Activated naive CD4-positive, alpha-beta T cell treated with anti-CD3 and anti-CD28 coated beads, Interleukin-2, amount 50 U/mL, for 24 hours (primary cell): ENCODE measurements at regions not wholly inside any gene's neighbourhood (a gene's known extent, or its start where the extent isn't known, plus 50 kb on each side); places are given as distances from the start of the nearest gene placed in this dataset.

Experiments
- H3K27ac Mint-ChIP-seq: one replicate; pipeline ENCODE4 v1.8.0; 2021; ENCODE audit warnings: mild to moderate bottlenecking, mixed read lengths
- H3K27me3 Mint-ChIP-seq: one replicate; pipeline ENCODE4 v1.8.0; 2021; ENCODE audit warnings: mixed read lengths
- H3K36me3 Mint-ChIP-seq: one replicate; pipeline ENCODE4 v1.8.0; 2021; ENCODE audit warnings: mixed read lengths
- H3K4me1 Mint-ChIP-seq: one replicate; pipeline ENCODE4 v1.8.0; 2021; ENCODE audit warnings: mixed read lengths
- H3K4me3 Mint-ChIP-seq: one replicate; pipeline ENCODE4 v1.8.0; 2021; ENCODE audit warnings: mild to moderate bottlenecking, mixed read lengths
- H3K9me3 Mint-ChIP-seq: one replicate; pipeline ENCODE4 v1.8.0; 2021; ENCODE audit warnings: mixed read lengths

DNA sequence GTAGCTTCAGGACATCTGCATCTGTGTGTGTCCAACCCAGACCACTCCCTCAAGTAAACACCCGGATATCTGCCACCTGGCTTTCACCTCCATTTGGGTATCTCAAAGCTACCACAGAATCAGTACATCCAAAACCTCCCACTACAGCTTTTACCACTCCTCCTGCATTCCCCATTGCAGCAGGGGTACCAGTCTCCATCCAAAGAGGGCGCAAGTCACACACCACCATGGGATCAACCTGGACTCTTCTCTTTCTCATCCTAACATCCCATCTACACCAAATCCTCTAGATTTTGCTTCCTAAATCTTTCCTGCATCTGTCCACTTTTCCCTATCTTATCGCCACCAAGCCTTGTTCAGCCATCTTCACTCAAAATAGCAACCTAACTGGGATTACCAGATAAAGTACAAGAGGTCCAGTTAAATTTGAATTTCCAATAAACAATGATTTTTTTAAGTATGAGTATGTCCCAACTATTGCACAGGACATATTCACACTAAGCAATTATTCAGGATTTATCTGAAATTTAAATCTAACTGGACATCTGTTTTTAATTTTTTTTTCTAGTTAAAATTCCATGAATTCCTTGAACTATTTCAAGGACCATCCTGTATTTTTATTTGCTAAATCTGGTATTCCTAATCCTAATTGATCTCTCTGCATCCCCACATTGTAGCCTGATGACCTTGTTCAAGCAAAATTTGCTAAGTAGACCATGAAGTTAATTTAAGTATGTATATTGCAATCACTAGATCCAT, 164.3 kb upstream of the MLN start:
- Mint-ChIP-seq H3K4me3 (no peak overlapping the region), H3K9me3 (no peaks in the 10 kb centered on the region), H3K4me1 (no peaks in the 10 kb centered on the region), H3K36me3 (no peaks in the 10 kb centered on the region), H3K27me3 (peaks cover 5% of the 10 kb centered on the region), H3K27ac (peak overlapping the region; percentile 0)

DNA sequence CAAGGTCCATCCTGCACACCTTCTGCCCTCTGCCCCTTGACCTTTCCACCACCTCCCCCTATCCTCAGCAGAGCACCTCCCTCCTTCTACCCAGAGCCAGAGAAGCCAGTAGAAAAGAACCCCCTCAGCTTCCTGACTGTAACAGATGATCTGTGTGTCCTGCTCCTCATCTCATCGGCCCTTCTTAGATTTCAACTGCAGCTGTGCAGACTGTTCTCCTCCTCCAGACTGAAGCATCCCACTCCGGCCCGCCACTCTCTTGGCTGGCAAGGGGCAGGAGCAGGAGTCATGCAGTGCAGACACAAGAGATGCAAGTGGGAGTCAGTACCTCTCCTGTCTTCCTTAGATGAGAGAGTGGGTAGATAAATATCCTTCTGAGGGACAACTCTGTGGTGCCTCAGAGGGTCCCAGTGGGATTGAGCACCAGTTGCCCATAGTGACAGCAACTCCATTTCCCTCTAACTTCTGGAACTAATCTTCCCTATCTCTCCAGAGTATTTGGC, 163.5 kb upstream of the MLN start:
- Mint-ChIP-seq H3K4me1 (no peaks in the 10 kb centered on the region), H3K9me3 (no peaks in the 10 kb centered on the region), H3K36me3 (no peaks in the 10 kb centered on the region), H3K27me3 (peaks cover 5% of the 10 kb centered on the region), H3K4me3 (no peak overlapping the region), H3K27ac (no peak overlapping the region)

GRCh38 chr6:33966536-33966935, 162.7 kb upstream of the MLN start:
- no peaks in the 10 kb centered on the region for H3K36me3 Mint-ChIP-seq
- no peaks in the 10 kb centered on the region for H3K9me3 Mint-ChIP-seq
- peaks cover 5% of the 10 kb centered on the region for H3K27me3 Mint-ChIP-seq
- H3K27ac Mint-ChIP-seq, result no peak overlapping the region
- H3K4me3 Mint-ChIP-seq, result no peak overlapping the region
- no peaks in the 10 kb centered on the region for H3K4me1 Mint-ChIP-seq

- peaks cover 5% of the 10 kb centered on the region for H3K27me3 Mint-ChIP-seq
- H3K27ac Mint-ChIP-seq, result no peak overlapping the region
Measured at GRCh38 chr6:33965766-33966165, 162.0 kb upstream of the MLN start.

DNA sequence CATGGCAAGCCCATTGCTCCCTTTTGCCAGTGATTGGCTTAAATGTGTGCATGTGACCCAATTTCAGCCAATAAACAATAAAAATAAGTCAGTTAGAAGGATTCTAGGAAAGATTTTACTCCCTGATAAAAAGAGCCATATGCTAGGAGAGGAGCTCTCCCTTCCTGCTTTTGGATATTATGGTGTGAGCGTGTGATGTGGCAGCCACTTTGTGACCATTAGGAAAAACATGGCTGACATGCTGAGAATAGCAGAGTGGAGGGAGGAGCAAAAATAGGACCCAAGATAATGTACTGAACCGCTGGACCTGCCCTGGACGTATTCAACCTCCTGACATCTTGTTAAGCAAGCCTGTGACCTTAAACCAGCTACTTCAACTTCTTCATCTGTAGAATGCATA, 160.6 kb upstream of the MLN start:
- H3K9me3 Mint-ChIP-seq, result no peaks in the 10 kb centered on the region
- peaks cover 5% of the 10 kb centered on the region for H3K27me3 Mint-ChIP-seq
- H3K36me3 Mint-ChIP-seq, result no peaks in the 10 kb centered on the region
- H3K4me1 Mint-ChIP-seq, result no peaks in the 10 kb centered on the region
- no peak overlapping the region for H3K27ac Mint-ChIP-seq
- H3K4me3 Mint-ChIP-seq, result no peak overlapping the region

More at GRCh38 chr6:33965766-33966165, 162.0 kb upstream of the MLN start:
- no peaks in the 10 kb centered on the region for H3K36me3 Mint-ChIP-seq
- H3K4me3 Mint-ChIP-seq, result no peak overlapping the region
- no peaks in the 10 kb centered on the region for H3K4me1 Mint-ChIP-seq
- no peaks in the 10 kb centered on the region for H3K9me3 Mint-ChIP-seq

DNA sequence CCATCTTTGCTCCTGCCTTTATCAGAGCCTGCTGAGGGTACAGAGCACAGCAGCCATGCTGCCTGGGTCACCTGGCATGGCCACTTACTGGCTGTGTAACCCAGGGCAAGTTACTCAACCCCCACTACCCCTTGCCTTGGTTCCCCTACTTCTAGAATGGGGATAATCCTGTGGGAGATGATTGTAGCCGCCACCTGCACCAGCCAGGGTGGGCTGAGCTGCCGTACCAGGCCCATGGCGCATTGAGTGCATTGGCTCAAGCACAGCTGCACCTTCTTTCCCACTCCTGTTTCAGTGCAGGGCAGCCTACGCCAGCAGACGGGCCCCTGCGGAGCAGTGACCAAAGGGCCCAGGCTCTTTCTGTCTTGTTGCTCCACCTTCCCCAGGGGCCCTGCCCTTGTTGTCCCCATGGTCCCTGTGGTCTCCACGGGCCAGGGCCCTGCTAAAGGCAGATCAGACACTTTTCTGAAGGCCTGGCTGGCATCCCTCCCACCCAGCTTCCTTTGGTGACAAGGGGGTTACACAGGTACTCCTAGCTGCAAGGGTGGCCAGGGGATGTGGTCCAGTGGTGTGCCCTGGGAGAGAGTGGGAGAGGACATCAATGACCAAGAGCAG, 159.4 kb upstream of the MLN start:
- H3K4me3 Mint-ChIP-seq, result no peak overlapping the region
- H3K4me1 Mint-ChIP-seq, result no peaks in the 10 kb centered on the region
- H3K27ac Mint-ChIP-seq, result no peak overlapping the region
- H3K9me3 Mint-ChIP-seq, result no peaks in the 10 kb centered on the region
- H3K36me3 Mint-ChIP-seq, result no peaks in the 10 kb centered on the region
- H3K27me3 Mint-ChIP-seq, result peaks cover 5% of the 10 kb centered on the region

DNA sequence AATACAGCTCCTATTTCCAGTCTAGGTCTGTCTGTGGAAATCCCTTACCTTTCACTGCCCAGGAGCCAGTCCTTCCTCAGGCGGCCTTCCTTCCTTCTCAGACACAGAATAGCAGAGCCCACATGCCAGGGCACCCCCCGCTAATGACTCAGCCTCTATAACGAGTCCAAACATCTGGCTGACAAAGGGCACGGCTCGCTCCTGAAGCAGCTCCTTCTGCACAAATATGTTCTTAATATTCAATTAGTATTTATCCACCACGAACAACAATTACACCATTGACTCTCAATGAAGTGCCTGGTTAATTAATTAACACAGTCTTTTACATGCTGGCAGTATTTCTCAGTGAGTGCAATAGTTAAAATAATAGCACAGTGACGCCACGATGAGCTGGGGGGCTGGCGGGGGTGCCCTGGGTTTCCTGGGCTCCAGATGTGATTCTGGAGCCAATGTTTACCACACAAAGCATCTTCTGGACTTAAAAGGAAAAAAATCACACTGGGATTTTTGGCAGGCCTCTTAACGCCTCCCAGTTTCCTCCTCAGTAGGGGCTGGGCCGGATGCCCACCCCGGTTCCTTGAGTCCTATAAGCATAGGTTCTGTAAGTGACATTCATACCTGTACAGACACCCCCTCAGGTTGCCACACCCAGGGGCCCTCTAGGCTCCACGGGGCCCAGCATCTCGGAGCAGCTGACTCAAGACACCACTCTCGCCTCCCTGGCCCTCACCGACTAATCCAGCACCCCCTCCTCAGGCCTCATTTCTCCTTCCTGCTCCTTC, 158.6 kb upstream of the MLN start:
- Mint-ChIP-seq H3K27me3 (peaks cover 2% of the 10 kb centered on the region), H3K9me3 (no peaks in the 10 kb centered on the region), H3K27ac (peak overlapping the region; percentile 70), H3K4me3 (no peak overlapping the region), H3K4me1 (no peaks in the 10 kb centered on the region), H3K36me3 (no peaks in the 10 kb centered on the region)

DNA sequence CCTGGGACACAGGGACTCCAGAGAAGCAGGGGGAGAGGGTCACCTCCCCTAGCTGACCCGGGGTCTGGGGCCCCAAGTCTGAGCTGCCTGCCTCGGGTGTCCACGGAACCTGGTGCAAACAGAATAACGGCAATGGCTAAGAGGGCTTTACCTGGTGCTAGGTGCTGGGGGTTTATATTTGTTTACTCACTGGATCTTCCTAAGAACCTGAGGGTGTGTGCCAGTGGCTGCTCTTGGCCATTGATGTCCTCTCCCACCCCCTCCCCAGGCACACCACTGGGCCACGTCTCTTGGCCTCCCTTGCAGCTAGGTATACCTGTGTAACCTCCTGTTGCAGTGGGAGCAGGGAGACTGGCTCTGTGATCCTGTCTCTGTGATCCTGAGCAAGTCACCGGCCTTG, 157.9 kb upstream of the MLN start:
- Mint-ChIP-seq H3K27me3 (peaks cover 2% of the 10 kb centered on the region), H3K36me3 (no peaks in the 10 kb centered on the region), H3K9me3 (no peaks in the 10 kb centered on the region), H3K4me1 (peaks cover 5% of the 10 kb centered on the region), H3K27ac (no peak overlapping the region), H3K4me3 (no peak overlapping the region)

- H3K4me1 Mint-ChIP-seq, result peaks cover 7% of the 10 kb centered on the region
- H3K9me3 Mint-ChIP-seq, result no peaks in the 10 kb centered on the region
- no peaks in the 10 kb centered on the region for H3K36me3 Mint-ChIP-seq
- peak overlapping the region; percentile 23 for H3K27ac Mint-ChIP-seq
- H3K27me3 Mint-ChIP-seq, result peaks cover 2% of the 10 kb centered on the region
- H3K4me3 Mint-ChIP-seq, result no peak overlapping the region
Measured at GRCh38 chr6:33960345-33961313, 156.8 kb upstream of the MLN start.

DNA sequence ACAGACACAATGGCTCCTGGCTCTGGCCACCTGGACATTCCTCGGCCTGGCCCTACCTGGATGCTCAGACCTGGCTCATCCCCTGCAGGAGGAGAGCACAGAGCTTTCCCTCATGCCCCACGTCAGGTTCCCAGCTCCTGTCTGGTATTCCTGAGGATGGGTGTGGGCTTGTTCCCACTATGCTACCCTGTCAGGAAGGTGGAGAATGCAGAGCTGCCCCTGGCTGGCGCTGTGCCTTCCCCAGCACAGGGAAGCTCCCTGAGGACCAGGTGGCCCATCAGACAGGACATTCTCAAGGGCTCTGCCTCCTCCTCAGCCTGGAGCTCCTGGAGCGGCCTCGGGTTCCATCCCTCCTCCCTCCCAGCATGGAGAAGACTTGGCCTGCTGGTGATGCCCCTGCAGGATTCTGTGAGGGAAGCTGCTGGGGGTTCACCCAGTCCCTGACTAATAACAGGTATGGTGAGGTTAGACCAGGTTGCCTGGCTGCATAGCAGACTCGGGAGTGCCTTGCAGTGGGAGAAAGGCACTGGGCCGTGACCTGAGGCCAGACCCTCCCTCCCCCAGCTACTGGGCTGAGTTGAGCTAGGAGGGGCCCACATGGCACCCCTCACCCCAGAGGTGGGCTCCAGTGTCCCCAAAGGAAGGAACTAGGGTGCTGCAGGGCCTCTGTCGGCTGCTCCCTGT, 156.0 kb upstream of the MLN start:
- no peak overlapping the region for H3K4me3 Mint-ChIP-seq
- H3K36me3 Mint-ChIP-seq, result no peaks in the 10 kb centered on the region
- peaks cover 7% of the 10 kb centered on the region for H3K4me1 Mint-ChIP-seq
- H3K27ac Mint-ChIP-seq, result no peak overlapping the region
- H3K27me3 Mint-ChIP-seq, result peaks cover 2% of the 10 kb centered on the region
- no peaks in the 10 kb centered on the region for H3K9me3 Mint-ChIP-seq

- Mint-ChIP-seq H3K4me3 (no peak overlapping the region), H3K9me3 (no peaks in the 10 kb centered on the region), H3K36me3 (no peaks in the 10 kb centered on the region), H3K4me1 (peaks cover 7% of the 10 kb centered on the region), H3K27me3 (peaks cover 2% of the 10 kb centered on the region), H3K27ac (no peak overlapping the region)
Measured at GRCh38 chr6:33959329-33959651, 155.5 kb upstream of the MLN start.

DNA sequence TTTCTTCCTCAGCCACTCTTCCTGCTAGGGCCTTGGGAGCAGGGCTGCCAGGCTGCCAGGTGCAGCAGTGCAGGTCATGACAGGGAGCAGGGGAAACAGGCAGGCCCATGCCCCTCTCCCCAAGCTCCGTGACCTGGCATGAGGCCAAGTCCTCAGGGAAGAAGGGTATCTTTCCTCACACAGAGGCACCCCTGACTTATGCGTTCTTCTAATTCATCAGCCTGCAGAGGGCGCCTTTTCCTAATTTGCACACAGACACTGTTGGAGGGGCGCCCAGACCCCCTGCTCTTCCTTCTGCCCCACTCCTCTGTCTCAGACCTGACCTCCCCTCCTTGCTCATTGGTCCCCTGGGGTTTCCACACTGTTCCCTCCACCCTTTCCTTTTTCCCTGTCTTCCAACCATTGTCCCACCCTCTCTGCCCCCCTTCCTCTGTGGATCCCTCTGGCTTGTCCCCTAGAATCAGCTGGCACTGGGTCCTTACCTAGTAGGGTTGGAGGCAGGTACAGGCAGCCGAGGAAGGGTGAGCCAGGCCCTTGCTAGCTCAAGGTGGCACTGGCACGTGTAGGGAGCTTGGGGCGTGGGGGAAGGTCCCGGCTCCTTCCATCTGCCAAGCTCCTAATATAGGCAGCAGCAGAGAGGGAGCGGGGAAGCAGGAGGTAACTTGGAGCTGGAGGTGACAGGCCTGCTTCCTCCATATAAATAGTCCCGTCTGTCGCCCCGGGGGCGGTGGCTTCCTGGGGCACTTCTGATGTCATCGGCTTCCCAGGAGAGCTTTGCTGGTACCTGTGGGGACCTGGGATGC, 154.9 kb upstream of the MLN start:
- Mint-ChIP-seq H3K4me1 (peaks cover 7% of the 10 kb centered on the region), H3K27me3 (no peaks in the 10 kb centered on the region), H3K27ac (no peak overlapping the region), H3K36me3 (no peaks in the 10 kb centered on the region), H3K9me3 (no peaks in the 10 kb centered on the region), H3K4me3 (peak overlapping the region; percentile 23)

DNA sequence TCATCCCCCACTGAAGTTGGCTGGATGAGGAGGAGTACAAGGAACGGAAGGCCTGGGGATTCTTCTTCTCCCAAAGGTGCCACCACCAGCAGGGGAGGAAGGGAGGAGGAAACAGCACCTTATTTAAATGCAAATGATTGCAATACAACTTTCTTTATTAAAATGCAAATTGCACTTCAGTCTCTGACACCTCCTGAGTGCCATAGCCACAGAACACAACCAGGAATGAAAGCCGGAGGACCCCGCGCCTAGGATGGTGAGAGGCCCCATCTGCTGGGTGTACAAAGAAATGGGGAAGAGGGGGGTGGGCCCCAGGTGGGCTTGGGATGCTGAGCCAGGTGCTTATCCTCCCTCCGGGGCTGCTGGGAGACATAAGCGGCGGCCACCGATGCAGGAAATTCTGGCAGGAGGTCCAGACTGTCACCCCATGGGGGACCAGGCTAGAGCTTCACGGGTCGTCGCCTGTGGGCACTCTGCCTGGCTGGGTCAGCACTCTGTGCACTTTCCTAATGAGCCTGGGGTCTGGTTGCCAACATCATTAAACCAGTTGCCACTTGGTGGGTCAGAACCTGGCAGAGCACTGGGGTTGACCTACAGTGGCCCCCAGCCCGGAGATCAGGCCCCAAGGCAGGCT, 154.2 kb upstream of the MLN start:
- H3K4me3 Mint-ChIP-seq, result no peak overlapping the region

More for the DNA sequence above, 154.2 kb upstream of the MLN start:
- Mint-ChIP-seq H3K4me1 (peaks cover 7% of the 10 kb centered on the region), H3K9me3 (no peaks in the 10 kb centered on the region), H3K27ac (no peak overlapping the region), H3K27me3 (no peaks in the 10 kb centered on the region), H3K36me3 (no peaks in the 10 kb centered on the region)
